ENCODE measurements at regions not wholly inside any gene's neighbourhood (a gene's known extent, or its start where the extent isn't known, plus 50 kb on each side); places are given as distances from the start of the nearest gene placed in this dataset.

- Histone ChIP-seq H3K36me3 (ENCODE audit: insufficient read depth, low read length) (no peaks in the 10 kb centered on the region), H3K9me2 (ENCODE audit: insufficient read depth, low read length) (no peaks in the 10 kb centered on the region), H3K4me3 (ENCODE audit: low read length) (no peak overlapping the region), H3K9me3 (ENCODE audit: low read length) (no peaks in the 10 kb centered on the region), H3K4me2 (ENCODE audit: low read length) (no peak overlapping the region), H3K27me3 (ENCODE audit: insufficient read depth, low read depth, low read length) (no peaks in the 10 kb centered on the region), H3F3A (ENCODE audit: insufficient read depth, low read length, poor library complexity, severe bottlenecking) (no peaks in the 10 kb centered on the region), H4K20me1 (ENCODE audit: insufficient read depth) (no peaks in the 10 kb centered on the region), H3K27ac (ENCODE audit: low read length) (no peak overlapping the region), H2AFZ (ENCODE audit: low read depth, low read length) (no peak overlapping the region), H3K9ac (ENCODE audit: low read length) (no peak overlapping the region), H3K79me2 (replicated peaks; ENCODE audit: insufficient read depth, low read length) (no peaks in the 10 kb centered on the region)
- no peak for TF ChIP-seq POLR2AphosphoS5 (IDR thresholded peaks at IDR 0.05)
- no peak for TF ChIP-seq RAD21 (conservative IDR thresholded peaks at IDR 0.05)
- TF ChIP-seq EZH2 (IDR thresholded peaks at IDR 0.05; ENCODE audit: borderline replicate concordance, insufficient read depth, low read length, poor library complexity, severe bottlenecking), result no peak
- TF ChIP-seq TAF1 (IDR thresholded peaks at IDR 0.05; ENCODE audit: low read depth), result no peak
- TF ChIP-seq CTCF (IDR thresholded peaks at IDR 0.05; ENCODE audit: poor library complexity, severe bottlenecking), result no peak
- no peak for TF ChIP-seq EP300 (conservative IDR thresholded peaks at IDR 0.05; ENCODE audit: poor library complexity, severe bottlenecking)
- TF ChIP-seq MXI1 (conservative IDR thresholded peaks at IDR 0.05; ENCODE audit: poor library complexity, severe bottlenecking), result no peak
- no peak for TF ChIP-seq REST (IDR thresholded peaks at IDR 0.05; ENCODE audit: borderline replicate concordance)
- TF ChIP-seq SMC3 (conservative IDR thresholded peaks at IDR 0.05; ENCODE audit: poor library complexity), result no peak
Measured at GRCh38 chrX:104430742-104431119, 135.3 kb upstream of the IL1RAPL2 start.

- Histone ChIP-seq H3K27me3 (ENCODE audit: insufficient read depth, low read depth, low read length) (no peaks in the 10 kb centered on the region), H2AFZ (ENCODE audit: low read depth, low read length) (no peak overlapping the region), H3K27ac (ENCODE audit: low read length) (no peak overlapping the region), H3K4me3 (ENCODE audit: low read length) (no peak overlapping the region), H3K9me2 (ENCODE audit: insufficient read depth, low read length) (no peaks in the 10 kb centered on the region), H3K4me2 (ENCODE audit: low read length) (no peak overlapping the region), H4K20me1 (ENCODE audit: insufficient read depth) (no peaks in the 10 kb centered on the region), H3F3A (ENCODE audit: insufficient read depth, low read length, poor library complexity, severe bottlenecking) (no peaks in the 10 kb centered on the region), H3K9ac (ENCODE audit: low read length) (no peak overlapping the region), H3K9me3 (ENCODE audit: low read length) (no peaks in the 10 kb centered on the region), H3K79me2 (replicated peaks; ENCODE audit: insufficient read depth, low read length) (no peaks in the 10 kb centered on the region), H3K36me3 (ENCODE audit: insufficient read depth, low read length) (no peaks in the 10 kb centered on the region)
- no peak for TF ChIP-seq EZH2 (IDR thresholded peaks at IDR 0.05; ENCODE audit: borderline replicate concordance, insufficient read depth, low read length, poor library complexity, severe bottlenecking)
- TF ChIP-seq RAD21 (conservative IDR thresholded peaks at IDR 0.05), result no peak
- TF ChIP-seq POLR2AphosphoS5 (IDR thresholded peaks at IDR 0.05), result no peak
- TF ChIP-seq SMC3 (conservative IDR thresholded peaks at IDR 0.05; ENCODE audit: poor library complexity), result no peak
- no peak for TF ChIP-seq CTCF (IDR thresholded peaks at IDR 0.05; ENCODE audit: poor library complexity, severe bottlenecking)
- TF ChIP-seq TAF1 (IDR thresholded peaks at IDR 0.05; ENCODE audit: low read depth), result no peak
- TF ChIP-seq EP300 (conservative IDR thresholded peaks at IDR 0.05; ENCODE audit: poor library complexity, severe bottlenecking), result no peak
- no peak for TF ChIP-seq MXI1 (conservative IDR thresholded peaks at IDR 0.05; ENCODE audit: poor library complexity, severe bottlenecking)
- TF ChIP-seq REST (IDR thresholded peaks at IDR 0.05; ENCODE audit: borderline replicate concordance), result no peak
Measured at GRCh38 chrX:104430072-104430741, 135.8 kb upstream of the IL1RAPL2 start.
